ENCODE measurements at regions not wholly inside any gene's neighbourhood (a gene's known extent, or its start where the extent isn't known, plus 50 kb on each side); places are given as distances from the start of the nearest gene placed in this dataset.
"Not testable (repeated sequence)": the region's sequence is repeated elsewhere in the genome, so short reads cannot be mapped to it uniquely, and the experiment has no call there.

DNA sequence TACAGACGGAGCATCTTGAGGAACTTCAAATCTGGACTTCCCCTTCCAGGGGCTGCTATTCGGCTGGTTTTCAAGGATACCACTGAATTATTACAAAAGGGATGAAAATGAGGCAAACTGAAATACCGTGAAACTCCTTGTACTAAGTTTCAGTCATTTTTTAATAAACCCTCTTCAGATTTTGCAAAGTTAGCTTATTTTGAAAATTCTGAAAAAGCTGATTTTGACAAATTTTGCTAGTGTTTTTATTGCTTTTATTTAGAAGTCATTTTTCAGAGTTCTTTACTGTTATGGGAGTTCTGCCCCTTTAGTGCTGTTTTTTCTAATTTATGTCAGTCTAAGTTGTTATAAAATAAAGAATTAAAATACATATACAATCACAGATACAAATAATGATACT, 390.4 kb upstream of the VRK2 start:
- DNase-seq, result no peak

DNA sequence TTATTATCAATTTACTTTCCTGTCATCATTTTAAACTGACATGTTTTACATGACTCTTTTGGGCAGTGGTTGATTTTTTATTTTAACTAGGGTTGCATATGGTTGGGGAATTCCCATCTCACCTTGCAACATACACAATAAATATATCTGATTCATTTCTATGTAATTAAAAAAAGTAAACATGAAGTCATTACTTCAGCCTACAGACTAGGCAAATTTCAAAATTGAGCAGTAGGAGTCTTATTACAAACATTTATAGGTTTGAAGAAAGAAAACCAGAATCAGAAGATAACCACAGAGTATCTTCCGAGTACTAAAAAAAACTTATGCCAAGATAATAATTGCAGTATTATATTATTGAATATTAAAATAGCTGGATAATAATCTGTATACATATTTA, 377.0 kb upstream of the VRK2 start:
- DNase-seq, result no peak

DNA sequence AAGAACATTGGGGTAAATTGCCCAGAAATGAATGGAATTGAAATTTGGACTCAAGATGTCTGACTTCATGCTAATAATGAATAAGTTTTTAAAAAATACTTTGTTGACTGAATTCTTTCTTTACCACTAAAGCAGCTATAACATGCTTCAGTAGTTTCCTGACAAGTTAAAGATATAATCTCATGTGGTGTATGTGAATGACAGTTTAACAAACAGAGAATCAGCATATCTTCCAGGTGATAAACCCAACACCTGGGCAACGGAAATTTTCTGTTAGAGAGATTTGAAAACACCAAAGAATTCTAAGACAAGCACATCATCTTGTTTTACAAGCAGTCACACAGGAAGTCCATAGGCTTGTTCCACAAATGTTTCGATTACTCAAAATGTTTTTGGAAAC, 372.6 kb upstream of the VRK2 start:
- DNase-seq, result no peak

DNA sequence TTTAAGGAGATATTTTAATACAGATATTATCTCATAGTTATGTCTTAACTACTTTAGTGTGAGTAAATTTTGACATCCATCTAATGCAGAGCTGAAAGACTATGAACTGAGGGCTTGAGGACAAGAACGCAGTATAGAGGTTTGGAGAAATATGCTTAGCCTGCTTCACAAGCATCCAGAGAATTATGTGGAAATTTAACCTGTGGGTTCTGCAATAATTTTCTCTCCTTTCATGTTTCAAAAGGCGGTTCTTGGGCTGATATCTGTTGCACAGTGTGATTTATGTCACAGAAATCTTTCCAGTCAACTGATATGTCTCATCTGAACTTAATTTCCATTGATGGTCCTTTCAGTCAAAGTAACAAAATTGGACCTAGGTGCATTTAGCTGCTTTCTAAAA, 371.9 kb upstream of the VRK2 start:
- DNase-seq, result no peak

DNA sequence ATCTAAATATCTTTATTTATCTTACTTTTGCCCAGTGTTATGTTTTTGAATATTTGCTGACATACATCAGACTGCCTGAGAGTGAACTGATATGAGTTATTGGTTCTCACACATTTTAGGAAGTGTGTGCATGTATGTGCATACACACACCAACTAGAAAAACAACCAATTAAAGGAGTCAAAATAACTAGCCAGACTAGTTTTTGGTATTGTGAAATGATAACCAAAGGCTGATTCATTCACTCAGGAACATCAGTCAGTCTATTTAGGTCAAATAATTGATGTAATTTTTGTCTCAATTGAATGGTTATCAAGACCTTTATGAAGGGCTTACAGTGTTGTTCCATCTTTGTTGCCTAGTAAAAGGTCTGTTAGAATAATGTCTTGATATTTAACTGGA, 369.3 kb upstream of the VRK2 start:
- DNase-seq, result no peak

DNA sequence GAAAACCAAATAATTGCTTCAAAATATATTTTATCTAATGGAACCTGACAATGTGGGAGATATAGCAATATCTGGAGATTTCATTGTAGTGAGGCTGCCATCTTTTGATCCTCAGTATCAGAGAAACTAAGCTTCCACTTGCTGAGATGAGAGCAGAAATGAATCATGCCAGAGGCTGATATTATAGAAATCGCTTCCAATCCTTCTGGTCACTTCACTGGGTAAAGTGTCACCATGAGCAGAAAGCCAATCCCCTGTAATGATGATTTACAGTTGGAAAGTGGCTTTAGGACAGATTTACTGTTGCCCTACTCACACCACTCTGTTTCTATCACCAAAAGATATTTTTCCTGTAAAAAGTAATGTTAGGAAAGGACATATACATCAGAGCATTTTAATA, 365.0 kb upstream of the VRK2 start:
- no peak for DNase-seq

DNA sequence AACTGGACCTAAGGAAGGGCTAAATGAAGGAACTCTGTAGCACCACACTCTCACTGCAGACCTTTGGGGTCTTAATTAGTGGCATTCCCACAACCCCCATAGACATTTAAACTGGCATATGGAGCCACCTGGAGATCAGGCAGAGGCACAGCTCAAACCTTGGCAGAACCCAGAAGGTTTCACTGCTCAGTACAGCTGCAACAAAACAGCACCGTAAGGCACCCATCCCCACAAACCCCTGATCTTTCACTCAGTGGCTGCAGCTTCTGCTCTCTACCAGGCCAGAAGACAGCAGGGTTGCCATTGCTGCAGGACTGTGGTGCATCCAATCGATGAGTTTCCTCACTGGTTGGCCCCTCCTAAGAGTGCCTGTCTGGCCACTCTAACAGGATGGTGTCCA, 361.6 kb upstream of the VRK2 start:
- no peak for DNase-seq

DNA sequence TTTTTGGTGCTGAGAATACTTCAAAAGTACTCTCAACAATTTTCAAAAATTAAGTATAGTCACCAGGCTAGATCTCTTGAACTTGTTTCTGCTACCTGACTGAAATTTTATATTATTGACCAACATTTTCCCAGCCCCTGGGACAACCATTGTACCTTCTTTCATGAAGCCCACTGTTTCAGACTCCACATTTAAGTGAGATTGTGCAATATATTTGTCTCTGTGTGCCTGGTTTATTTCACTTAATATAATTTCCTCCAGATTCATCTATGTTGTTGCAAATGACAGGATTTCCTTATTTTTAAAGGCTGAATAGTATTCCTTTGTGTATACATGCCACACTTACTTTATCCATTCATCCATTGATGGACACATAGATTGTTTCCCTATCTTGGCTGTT, 354.2 kb upstream of the VRK2 start:
- DNase-seq, result no peak

DNA sequence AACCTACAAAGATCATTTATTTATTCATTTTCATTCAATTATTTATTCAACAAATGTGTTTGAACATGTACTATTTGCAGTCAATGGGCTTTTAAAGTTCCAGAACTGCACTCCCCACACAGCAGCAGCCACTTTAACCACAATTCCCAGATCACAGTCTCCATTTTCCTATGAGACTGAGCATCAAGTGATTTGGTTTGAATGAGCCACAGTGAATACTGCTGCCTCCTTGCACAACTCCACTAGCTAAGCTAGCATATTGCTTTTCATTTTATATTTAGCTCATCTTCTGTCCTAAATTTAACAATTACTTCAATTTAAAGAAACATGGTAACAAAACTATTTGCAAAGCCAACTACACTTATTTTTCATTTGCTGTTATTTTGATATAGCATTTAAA, 353.4 kb upstream of the VRK2 start:
- no peak for DNase-seq

DNA sequence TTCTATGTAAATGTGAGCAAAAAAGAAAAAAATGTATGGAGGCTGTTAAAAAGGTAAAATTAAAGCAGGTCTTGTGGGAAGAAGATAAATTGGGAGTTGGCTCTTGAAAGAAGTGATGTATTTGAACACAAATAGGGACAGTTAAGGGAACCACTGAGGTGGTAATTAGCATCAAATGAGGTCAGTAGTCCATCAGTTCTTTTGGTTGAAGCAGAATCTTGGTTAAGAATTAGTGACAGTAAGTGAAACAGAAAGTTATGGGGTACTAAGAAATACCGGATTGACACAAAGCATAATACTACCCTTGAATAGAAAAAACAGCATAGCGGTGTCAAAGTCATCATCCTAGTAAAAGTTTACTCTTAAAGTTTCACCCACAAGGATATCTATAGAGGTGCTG, 352.6 kb upstream of the VRK2 start:
- DNase-seq, result no peak

DNA sequence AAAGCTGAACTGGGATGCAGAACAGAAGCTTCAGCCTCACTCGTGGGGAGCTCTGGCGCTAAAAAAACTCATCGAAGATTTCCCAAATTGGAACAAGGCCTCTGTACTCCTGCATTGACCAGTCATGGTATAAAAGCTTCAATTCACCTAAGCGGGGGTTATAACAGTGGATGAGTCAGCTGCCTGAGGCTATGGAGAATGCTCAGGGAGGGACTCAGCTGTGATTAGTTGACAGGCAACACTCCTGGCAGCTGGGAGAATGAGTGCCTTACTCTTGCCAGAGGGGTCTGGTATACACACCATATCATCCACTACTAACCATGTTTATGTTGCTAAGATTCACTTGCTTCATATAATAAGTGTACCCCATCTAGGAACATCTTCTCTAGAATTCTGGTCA, 350.6 kb upstream of the VRK2 start:
- DNase-seq, result no peak

DNA sequence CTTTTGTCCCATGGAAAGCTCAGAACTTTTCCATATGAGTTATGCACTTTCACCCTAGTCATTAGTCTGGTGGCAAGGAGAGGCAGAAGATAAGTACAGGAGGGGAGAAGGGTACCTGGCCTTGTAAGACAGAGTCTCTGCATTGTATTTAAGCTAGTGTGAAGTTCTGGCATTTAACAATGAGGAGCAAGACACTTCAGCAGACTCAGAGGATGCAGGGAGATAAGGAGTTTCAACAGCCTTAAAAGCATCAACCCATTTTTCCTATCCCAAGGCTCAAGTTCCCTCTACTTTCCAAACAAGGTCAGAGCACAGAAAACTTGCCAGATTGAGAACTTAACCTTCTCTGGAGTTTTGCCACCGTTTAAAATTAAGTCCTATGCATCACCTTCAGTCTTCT, 348.2 kb upstream of the VRK2 start:
- DNase-seq, result no peak

DNA sequence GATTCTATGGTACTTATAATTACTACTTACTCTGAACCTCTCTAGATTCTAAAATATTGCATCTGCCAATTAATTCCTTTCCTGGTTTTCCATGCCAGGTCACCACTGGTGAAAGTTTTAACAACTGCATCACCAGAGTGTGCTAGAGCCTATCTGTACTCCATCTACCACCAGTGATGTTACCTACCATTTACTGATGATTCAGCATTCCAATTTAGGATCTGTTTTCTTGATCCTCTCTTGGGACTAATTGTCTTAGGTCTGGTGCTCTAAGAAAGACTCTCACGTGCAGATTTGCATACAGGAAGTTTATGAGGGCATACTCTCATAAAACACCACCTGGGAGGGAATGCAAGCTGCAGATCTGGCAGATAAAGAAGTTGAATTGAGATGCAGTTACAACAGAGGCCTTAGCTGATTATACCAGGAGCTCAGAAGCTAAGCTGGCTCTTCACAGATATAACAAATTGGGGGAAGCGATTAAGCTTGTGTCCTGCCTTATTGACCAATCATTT, 347.6 kb upstream of the VRK2 start:
- DNase-seq, result no peak

DNA sequence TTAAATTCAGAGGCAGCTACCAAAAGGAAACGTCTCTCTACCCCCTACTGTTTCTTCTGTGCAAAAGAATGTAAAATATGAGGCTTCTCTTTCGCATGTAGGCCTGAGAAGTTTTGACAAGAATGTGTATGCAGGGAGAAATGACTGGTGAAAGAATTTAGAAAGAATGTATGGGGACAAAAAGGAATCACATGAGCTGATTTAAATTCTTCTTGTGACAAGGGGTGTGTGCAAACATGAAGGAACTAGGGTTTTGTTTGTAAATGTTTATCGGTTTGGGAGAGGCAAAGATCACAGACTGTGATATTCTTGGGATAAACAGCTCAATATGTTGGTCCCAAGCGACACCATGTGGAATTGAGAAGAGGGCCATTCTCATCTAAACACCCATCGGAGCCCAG, 345.2 kb upstream of the VRK2 start:
- no peak for DNase-seq

DNA sequence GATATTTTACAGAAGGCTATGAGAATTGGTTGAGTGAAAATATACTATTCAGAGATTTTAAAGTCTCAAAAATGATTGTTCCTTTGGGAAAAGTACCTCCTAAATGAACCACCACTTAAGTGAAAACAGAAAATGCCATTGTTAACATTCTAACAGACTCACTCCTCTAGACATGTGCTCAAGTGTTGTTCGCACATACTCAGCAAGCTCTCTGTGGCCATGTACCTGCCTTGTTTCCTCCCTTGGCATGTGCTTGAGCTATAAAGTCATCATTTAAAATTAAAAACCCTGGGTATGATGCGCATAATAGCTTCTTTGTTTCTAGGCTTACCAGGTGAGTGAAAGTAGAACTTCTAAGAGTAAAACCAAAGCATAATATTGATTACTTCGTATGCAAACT, 343.2 kb upstream of the VRK2 start:
- DNase-seq, result no peak

DNA sequence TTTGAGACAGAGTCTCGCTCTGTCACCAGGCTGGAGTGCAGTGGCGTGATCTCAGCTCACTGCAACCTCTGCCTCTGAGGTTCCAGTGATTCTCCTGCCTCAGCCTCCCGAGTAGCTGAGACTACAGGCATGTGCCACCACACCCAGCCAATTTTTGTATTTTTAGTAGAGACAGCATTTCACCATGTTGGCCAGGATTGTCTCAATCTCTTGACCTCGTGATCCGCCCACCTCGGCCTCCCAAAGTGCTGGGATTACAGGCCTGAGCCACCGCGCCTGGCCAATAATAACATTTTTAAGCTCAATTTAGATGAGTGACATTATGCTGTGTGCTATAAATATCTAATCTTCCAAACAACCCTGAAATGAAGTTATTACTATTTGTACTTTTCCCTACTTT, 338.8 kb upstream of the VRK2 start:
- not testable (repeated sequence) for DNase-seq

DNA sequence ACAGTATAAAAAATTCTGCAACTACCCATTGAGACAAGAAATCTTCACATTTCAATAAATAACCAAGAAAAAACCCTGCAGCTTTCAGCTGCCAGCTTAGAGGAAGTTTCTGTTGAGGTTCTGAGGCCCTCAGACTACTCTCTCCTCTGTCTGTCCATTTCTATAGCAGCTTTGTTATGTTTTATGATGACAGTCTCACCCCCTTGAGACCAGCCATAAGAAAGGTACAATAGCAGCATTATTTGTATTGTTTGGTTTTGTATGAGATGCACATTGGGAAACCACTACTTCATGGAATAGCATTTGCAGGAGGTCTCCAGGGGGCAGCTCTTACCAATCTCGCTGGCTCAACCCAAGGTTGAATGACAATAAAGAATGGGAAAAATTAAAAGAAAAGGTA, 334.6 kb upstream of the VRK2 start:
- DNase-seq, result no peak

DNA sequence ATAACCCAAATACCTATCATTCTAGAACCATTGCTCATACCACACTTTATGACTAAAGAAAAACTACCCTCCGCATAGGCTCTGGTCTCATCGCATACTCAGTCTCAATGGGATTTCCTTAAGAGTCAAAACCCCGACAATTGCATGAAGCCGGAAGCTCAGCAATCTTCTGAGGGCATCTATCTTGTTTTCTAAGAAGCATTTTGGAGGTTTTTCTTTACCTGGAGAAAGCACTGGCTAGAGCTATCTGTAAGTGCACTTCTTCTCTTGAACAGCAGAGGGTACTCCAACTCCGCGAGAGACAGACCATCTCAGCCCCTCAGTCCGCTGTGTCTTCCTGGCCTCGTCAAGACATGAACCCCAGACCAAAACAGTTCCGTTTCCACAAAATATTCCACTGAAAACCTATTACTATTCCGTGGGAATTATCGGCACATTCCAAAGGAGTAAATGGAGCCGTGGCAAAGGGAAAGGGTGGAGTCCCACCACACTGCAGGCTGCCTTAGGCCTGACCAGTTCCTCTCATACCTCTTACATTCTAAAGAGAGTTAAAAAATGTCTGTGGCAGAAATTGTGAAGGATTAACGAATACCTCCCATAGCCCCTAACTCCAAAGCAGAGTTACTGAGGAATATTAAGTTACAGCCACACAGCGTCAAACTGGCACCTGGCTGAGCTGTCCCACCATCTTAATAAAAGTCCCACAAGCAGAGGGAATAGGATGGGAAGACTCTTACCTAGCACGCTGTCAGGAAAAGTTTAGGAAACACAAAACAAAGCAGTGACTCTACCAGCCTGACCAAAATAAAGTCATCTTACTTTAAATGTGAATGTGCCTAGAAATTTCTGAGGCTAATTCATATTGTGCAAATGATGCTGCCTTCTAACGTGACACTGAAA, 325.6 kb upstream of the VRK2 start:
- DNase-seq, result peak; percentile 9

DNA sequence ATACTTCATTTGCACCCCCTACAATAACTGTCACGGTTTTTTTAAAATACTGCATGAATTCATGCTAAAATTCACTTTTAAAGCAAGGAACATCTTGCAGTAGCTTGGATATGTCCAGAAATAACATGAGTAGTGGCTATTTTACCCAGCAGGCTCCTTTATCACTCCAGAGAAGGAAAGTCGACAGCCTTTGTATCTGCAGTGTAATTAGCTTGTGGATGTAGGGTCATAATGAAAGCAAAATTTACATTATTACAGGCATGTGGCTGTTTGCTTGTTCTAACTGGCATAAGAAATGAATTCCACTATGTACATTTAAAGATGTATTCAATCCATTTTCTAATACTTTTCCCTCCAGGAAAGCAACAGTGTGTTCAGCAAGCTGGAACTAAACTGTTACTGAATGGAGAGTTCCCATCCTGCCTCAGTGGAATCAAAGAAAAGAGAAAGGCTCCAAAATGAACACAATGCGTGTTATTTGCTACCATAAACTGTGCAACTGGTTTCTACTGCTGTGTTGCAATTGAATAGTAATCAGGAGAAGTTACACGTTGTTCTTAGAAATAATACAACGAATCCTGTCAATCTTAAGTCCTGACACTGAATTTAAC, 321.2 kb upstream of the VRK2 start:
- no peak for DNase-seq

DNA sequence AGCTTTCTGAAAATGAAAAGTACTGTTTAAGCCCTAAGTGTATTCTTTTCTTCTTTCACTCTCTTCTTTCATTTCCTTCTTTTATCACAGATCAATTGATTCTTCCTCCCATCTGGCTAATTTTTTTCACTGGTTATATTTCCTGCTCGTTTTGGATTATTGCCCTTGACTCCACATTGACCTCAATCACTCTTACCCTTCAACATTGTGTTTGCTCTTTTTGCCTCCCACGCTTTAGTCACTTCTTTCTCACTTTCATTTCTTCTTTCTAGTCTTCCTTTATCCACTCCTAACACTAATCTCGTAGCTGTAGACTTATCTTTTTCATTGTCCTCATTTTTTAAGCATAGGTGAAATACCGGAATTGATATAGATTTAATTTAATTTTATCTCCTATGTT, 320.3 kb upstream of the VRK2 start:
- no peak for DNase-seq

DNA sequence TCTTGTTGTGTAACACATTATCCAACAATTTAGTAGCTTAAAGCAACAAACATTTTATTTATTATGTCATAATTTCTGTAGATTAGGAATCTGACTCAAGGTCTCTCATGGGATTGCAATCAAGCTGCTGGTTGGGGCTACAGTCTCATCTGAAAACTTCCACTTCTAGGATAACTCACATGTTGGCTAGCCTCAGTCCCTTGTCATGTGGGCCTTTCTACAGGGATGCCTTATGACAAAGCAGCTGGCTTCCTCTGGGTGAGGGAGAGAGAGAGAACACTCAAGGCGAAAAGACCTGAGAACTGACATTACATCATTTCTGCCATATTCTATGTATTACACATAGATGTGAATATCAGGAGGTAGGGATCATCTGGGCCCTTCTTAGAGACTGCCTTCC, 317.9 kb upstream of the VRK2 start:
- no peak for DNase-seq

DNA sequence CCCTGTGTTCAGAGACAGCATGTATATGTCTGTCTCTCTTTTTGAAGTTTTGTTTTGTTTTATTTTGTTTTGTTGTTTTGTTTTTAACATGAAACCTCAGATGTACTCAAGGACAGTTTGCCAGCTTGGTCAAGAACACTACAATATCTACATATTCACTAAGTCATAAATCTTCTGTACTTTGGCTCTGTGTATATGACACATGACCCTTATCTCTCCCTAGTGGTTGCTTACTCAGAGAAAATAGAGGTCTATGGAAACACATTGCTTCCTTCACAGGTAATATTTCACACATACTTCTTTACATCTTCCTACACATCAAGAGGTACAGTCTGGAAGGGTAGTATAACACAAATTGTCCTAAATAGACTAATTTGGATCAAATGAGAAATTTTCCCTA, 312.6 kb upstream of the VRK2 start:
- DNase-seq, result no peak

DNA sequence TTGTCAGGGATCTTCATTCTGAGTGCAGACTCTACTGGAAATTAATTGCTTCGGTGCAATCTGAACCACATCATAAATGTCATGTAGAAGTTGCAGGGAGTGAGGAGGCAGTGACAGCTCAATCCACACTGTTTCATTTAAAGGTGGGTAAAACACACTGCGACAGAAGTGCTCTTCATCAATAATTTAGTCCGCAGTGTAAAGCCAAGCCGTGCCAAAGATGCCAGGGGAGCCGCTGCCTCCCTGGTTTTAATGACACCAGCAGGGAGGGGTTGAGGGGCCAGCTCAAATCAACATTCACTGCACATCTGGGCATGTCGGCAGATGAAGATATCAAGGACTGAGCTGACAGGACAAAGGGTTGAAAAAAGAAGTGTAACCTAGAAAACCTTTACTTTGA, 305.7 kb upstream of the VRK2 start:
- DNase-seq, result no peak

DNA sequence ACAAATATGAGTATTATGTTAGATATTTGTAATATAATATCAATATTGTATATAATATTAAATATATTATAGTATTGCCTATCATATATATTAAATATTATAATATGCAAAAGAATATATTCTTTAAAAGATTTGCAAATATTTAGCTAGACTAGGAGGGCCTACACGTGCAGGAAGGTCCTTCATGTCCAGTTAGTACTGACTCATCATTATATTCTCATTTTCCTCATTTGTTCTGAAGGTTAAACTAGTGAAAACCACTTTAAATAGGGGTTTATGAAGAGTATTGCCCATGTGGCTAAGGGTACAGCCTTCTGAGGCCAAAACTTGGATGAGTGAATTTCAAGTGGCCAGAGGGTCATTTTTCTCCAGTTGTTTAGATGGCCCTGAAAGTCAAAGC, 293.0 kb upstream of the VRK2 start:
- DNase-seq, result no peak

DNA sequence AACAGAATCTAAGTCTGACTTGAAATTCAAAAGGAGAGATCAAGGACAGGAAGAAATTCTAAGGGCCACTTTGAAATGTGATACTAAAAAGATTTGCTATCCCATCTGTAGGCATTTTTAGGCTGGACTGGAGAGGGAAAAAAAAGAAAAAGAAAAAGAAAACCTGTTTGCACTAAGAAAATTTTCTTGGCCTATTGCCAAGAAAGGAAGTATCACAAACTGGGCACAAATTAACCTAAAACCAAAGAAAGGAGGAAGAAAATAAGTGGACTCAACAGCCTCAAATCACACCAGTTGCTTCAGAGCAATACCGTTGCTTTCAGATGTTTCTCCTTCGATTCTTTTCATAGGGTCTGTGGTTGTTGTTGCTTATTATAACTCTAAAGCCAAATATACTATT, 287.9 kb upstream of the VRK2 start:
- DNase-seq, result no peak
